ENCODE measurements at regions not wholly inside any gene's neighbourhood (a gene's known extent, or its start where the extent isn't known, plus 50 kb on each side); places are given as distances from the start of the nearest gene placed in this dataset.

GRCh38 chr5:96123418-96123817 is 161.8 kb upstream of the ELL2 start:
- no peak for DNase-seq (ENCODE audit: low spot score in 2 of 2)
- Histone ChIP-seq H3K36me3 (no peaks in the 10 kb centered on the region), H3K27me3 (no peaks in the 10 kb centered on the region), H3K4me3 (no peak overlapping the region), H3K4me1 (peaks cover 0 to 7% (median 0%) of the 10 kb centered on the region in 4 donors), H3K9me3 (no peaks in the 10 kb centered on the region), H3K27ac (no peak overlapping the region)
- WGBS, 2 donors = 91 to 94% methylated on average over 1 of the region's 1 CpG
- TF ChIP-seq POLR2A (IDR thresholded peaks at IDR 0.05) (no peak), EP300 (IDR thresholded peaks at IDR 0.05) (no peak), CTCF (IDR thresholded peaks at IDR 0.05) (no peak)

- Histone ChIP-seq H3K36me3 (no peaks in the 10 kb centered on the region), H3K27me3 (no peaks in the 10 kb centered on the region), H3K27ac (no peak overlapping the region), H3K4me3 (no peak overlapping the region), H3K4me1 (peaks cover 0 to 7% (median 0%) of the 10 kb centered on the region in 4 donors), H3K9me3 (no peaks in the 10 kb centered on the region)
- TF ChIP-seq EP300 (IDR thresholded peaks at IDR 0.05) (no peak), POLR2A (IDR thresholded peaks at IDR 0.05) (no peak), CTCF (IDR thresholded peaks at IDR 0.05) (no peak)
- WGBS, 2 donors = 53 to 57% methylated on average over 2 of the region's 2 CpGs
- no peak for DNase-seq (ENCODE audit: low spot score in 2 of 2)
Measured at GRCh38 chr5:96121364-96121763, 159.7 kb upstream of the ELL2 start.

GRCh38 chr5:96120120-96120519 is 158.5 kb upstream of the ELL2 start:
- H3K27me3 ChIP-seq = no peaks in the 10 kb centered on the region
- H3K27ac ChIP-seq = no peak overlapping the region
- TF ChIP-seq POLR2A (IDR thresholded peaks at IDR 0.05) (no peak), EP300 (IDR thresholded peaks at IDR 0.05) (no peak), CTCF (IDR thresholded peaks at IDR 0.05) (no peak)
- WGBS, 2 donors = 85 to 94% methylated on average over 1 of the region's 1 CpG
- H3K4me1 ChIP-seq = peaks cover 0 to 3% (median 0%) of the 10 kb centered on the region in 4 donors
- no peak for DNase-seq (ENCODE audit: low spot score in 2 of 2)
- H3K4me3 ChIP-seq = no peak overlapping the region
- no peaks in the 10 kb centered on the region for H3K9me3 ChIP-seq
- H3K36me3 ChIP-seq = no peaks in the 10 kb centered on the region

GRCh38 chr5:96117771-96118651 is 156.4 kb upstream of the ELL2 start:
- Histone ChIP-seq H3K27me3 (no peaks in the 10 kb centered on the region), H3K4me3 (no peak overlapping the region), H3K27ac (no peak overlapping the region), H3K4me1 (peaks cover 0 to 3% (median 0%) of the 10 kb centered on the region in 4 donors), H3K36me3 (no peaks in the 10 kb centered on the region), H3K9me3 (no peaks in the 10 kb centered on the region)
- TF ChIP-seq POLR2A (IDR thresholded peaks at IDR 0.05) (no peak), CTCF (IDR thresholded peaks at IDR 0.05) (no peak)
- DNase-seq (ENCODE audit: low spot score in 2 of 2) = no peak
- 37% methylated on average over 3 of the region's 3 CpGs for WGBS, 2 donors

- TF ChIP-seq EP300 (IDR thresholded peaks at IDR 0.05) (no peak), POLR2A (IDR thresholded peaks at IDR 0.05) (no peak), CTCF (IDR thresholded peaks at IDR 0.05) (no peak)
- no peak overlapping the region for H3K27ac ChIP-seq
Measured at GRCh38 chr5:96115147-96115807, 153.6 kb upstream of the ELL2 start.

More at GRCh38 chr5:96115147-96115807, 153.6 kb upstream of the ELL2 start:
- Histone ChIP-seq H3K4me3 (no peak overlapping the region), H3K4me1 (no peaks in the 10 kb centered on the region), H3K9me3 (no peaks in the 10 kb centered on the region), H3K27me3 (no peaks in the 10 kb centered on the region), H3K36me3 (no peaks in the 10 kb centered on the region)
- 69 to 91% methylated on average over 1 of the region's 1 CpG for WGBS, 2 donors
- no peak for DNase-seq (ENCODE audit: low spot score in 2 of 2)

Data from tibial nerve (tissue), 4 donors.